Neural cell (in vitro differentiated cells): ENCODE measurements at regions not wholly inside any gene's neighbourhood (a gene's known extent, or its start where the extent isn't known, plus 50 kb on each side); places are given as distances from the start of the nearest gene placed in this dataset.

Experiments
- H2AFZ ChIP-seq: fragments of 200-600, 300-800 bp; sonication (generic), shearing (Covaris generic); 2 replicates; pipeline ENCODE4 v1.6.0; 2014; ENCODE audit warnings: low read depth, mild to moderate bottlenecking, antibody characterized with exemption, low read length, moderate library complexity
- H3F3A ChIP-seq: fragments of 200-600 bp; shearing (Covaris generic); 2 replicates; pipeline ENCODE4 v1.6.1; 2016; ENCODE audit warnings: mild to moderate bottlenecking, moderate library complexity, mixed read lengths, antibody characterized with exemption, low read length; ENCODE audit not compliant: insufficient read depth, poor library complexity, severe bottlenecking
- H3K27ac ChIP-seq: fragments of 200-600, 300-800 bp; sonication (generic), shearing (Covaris generic); 2 replicates; pipeline ENCODE4 v1.5.1; 2014; ENCODE audit warnings: mild to moderate bottlenecking, low read length, moderate library complexity
- H3K27me3 ChIP-seq: fragments of 300-800, 200-600 bp; sonication (generic), shearing (Covaris generic); 2 replicates; pipeline ENCODE4 v1.6.0; 2014; ENCODE audit warnings: mild to moderate bottlenecking, low read depth, low read length, moderate library complexity; ENCODE audit not compliant: insufficient read depth
- H3K36me3 ChIP-seq: fragments of 300-800, 200-600 bp; sonication (generic), shearing (Covaris generic); 2 replicates; pipeline ENCODE4 v1.5.1; 2014; ENCODE audit warnings: mild to moderate bottlenecking, antibody characterized with exemption, low read length, moderate library complexity; ENCODE audit not compliant: insufficient read depth
- H3K4me2 ChIP-seq: fragments of 300-800, 200-600 bp; sonication (generic), shearing (Covaris generic); 2 replicates; pipeline ENCODE4 v1.6.0; 2014; ENCODE audit warnings: mild to moderate bottlenecking, low read length
- H3K4me3 ChIP-seq: fragments of 300-800, 200-600 bp; sonication (generic), shearing (Covaris generic); 2 replicates; pipeline ENCODE4 v1.5.1; 2014; ENCODE audit warnings: mild to moderate bottlenecking, low read length, moderate library complexity
- H3K79me2 ChIP-seq: fragments of 200-600 bp; shearing (Covaris generic); replicated peaks from 2 replicates; pipeline ENCODE4 v1.6.0; 2014; ENCODE audit warnings: mild to moderate bottlenecking, low read length, moderate library complexity; ENCODE audit not compliant: insufficient read depth
- H3K9ac ChIP-seq: fragments of 300-800, 200-600 bp; sonication (generic), shearing (Covaris generic); 2 replicates; pipeline ENCODE4 v1.6.1; 2016; ENCODE audit warnings: mild to moderate bottlenecking, low read length, mixed read lengths
- H3K9me2 ChIP-seq: fragments of 200-600 bp; shearing (Covaris generic); 2 replicates; pipeline ENCODE4 v1.6.1; 2016; ENCODE audit warnings: mild to moderate bottlenecking, low read length, mixed read lengths; ENCODE audit not compliant: insufficient read depth
- H3K9me3 ChIP-seq: fragments of 200-600, 300-800 bp; sonication (generic), shearing (Covaris generic); 2 replicates; pipeline ENCODE4 v1.6.1; 2016; ENCODE audit warnings: mild to moderate bottlenecking, mixed run types, low read length, moderate library complexity, mixed read lengths
- H4K20me1 ChIP-seq: fragments of 200-600 bp; shearing (Covaris generic); 2 replicates; pipeline ENCODE4 v1.6.1; 2016; ENCODE audit warnings: mild to moderate bottlenecking, mixed run types; ENCODE audit not compliant: insufficient read depth
- EP300 ChIP-seq: fragments of 450-650 bp; conservative IDR thresholded peaks from 2 replicates; pipeline ENCODE4 v1.6.1; 2014; ENCODE audit warnings: antibody characterized with exemption, mild to moderate bottlenecking, moderate library complexity; ENCODE audit not compliant: poor library complexity, severe bottlenecking
- EZH2 ChIP-seq: fragments of 200-600, 300-800 bp; shearing (Covaris generic), sonication (generic); IDR thresholded peaks from 2 replicates; pipeline ENCODE4 v1.6.1; 2014; ENCODE audit warnings: antibody characterized with exemption, low read length, borderline replicate concordance, mild to moderate bottlenecking; ENCODE audit not compliant: insufficient read depth, poor library complexity, severe bottlenecking
- MXI1 ChIP-seq: fragments of 450-650 bp; conservative IDR thresholded peaks from 2 replicates; pipeline ENCODE4 v1.6.1; 2014; ENCODE audit warnings: antibody characterized with exemption, mild to moderate bottlenecking; ENCODE audit not compliant: poor library complexity, severe bottlenecking
- POLR2AphosphoS5 ChIP-seq: IDR thresholded peaks from 2 replicates; pipeline ENCODE4 v1.6.1; 2012
- RAD21 ChIP-seq: fragments of 450-650 bp; conservative IDR thresholded peaks from 2 replicates; pipeline ENCODE4 v1.6.1; 2014; ENCODE audit warnings: antibody characterized with exemption, mild to moderate bottlenecking, moderate library complexity
- SMC3 ChIP-seq: fragments of 450-650 bp; conservative IDR thresholded peaks from 2 replicates; pipeline ENCODE4 v1.6.1; 2014; ENCODE audit warnings: antibody characterized with exemption, mild to moderate bottlenecking, moderate library complexity; ENCODE audit not compliant: poor library complexity
- TAF1 ChIP-seq: IDR thresholded peaks from 2 replicates; pipeline ENCODE4 v1.6.1; 2012; ENCODE audit warnings: low read depth
- TF ChIP-seq, protein P1 (sequence below): fragments of 450-650 bp; IDR thresholded peaks from 2 replicates; pipeline ENCODE4 v1.5.1; 2014; ENCODE audit warnings: antibody characterized with exemption, mild to moderate bottlenecking, moderate library complexity; ENCODE audit not compliant: poor library complexity, severe bottlenecking
- TF ChIP-seq, protein P2 (sequence below): IDR thresholded peaks from 2 replicates; pipeline ENCODE4 v1.6.1; 2012; ENCODE audit warnings: borderline replicate concordance

DNA sequence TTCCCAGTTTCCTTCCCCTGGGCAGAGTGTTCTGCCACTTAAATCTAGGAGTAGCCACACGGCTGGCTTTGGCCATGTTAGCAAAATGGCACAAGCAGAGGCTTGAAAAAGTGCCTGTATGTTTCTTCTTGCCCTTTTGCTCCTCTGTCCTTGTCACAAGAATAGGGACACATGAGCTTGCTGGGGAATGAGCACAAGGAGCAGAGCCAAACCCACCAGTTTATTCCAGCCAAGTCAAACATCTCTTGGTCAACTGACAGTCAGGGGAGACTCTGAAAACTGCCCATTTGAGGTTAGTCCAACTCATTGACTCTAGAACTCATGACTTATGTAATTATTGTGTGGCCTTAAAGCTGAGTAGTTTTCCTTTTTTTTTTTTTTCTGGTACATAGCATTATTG lies 739.7 kb upstream of the FZD8 start:
- Histone ChIP-seq H3K27me3 (no peaks in the 10 kb centered on the region), H3F3A (no peaks in the 10 kb centered on the region), H3K4me3 (no peak overlapping the region), H3K9me2 (no peaks in the 10 kb centered on the region), H3K4me2 (no peak overlapping the region), H3K9me3 (no peaks in the 10 kb centered on the region), H3K9ac (no peak overlapping the region), H2AFZ (no peak overlapping the region), H3K36me3 (no peaks in the 10 kb centered on the region), H3K27ac (no peak overlapping the region), H3K79me2 (no peaks in the 10 kb centered on the region), H4K20me1 (no peaks in the 10 kb centered on the region)
- TF ChIP-seq EP300 (no peak), SMC3 (no peak)

DNA sequence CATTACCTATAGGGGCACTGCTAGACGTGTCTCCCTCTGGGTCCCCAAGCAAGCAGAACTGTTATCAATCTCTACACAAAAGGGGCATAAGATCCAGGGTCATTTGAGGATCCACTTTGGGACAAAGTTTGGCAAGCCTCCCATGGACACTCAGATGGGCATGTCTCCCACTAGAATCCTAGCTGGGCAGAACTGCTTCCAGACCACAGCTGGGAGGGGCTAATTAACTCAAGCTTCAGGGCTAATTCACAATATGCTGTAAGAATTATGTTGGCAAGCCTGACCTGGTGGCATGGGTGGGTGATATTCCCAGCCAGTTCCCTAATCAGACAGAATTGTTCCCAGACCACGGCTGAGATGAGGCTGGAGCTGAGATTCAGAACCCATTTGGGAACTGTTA lies 738.4 kb upstream of the FZD8 start:
- H3K27me3 ChIP-seq = no peaks in the 10 kb centered on the region
- H3K9me3 ChIP-seq = no peaks in the 10 kb centered on the region
- H3K27ac ChIP-seq = no peak overlapping the region
- H3K9me2 ChIP-seq = no peaks in the 10 kb centered on the region
- no peaks in the 10 kb centered on the region for H4K20me1 ChIP-seq
- H3K79me2 ChIP-seq = no peaks in the 10 kb centered on the region
- H2AFZ ChIP-seq = no peak overlapping the region
- H3F3A ChIP-seq = no peaks in the 10 kb centered on the region
- H3K9ac ChIP-seq = no peak overlapping the region
- TF ChIP-seq SMC3 (no peak), MXI1 (no peak), TAF1 (no peak), EP300 (no peak), RAD21 (no peak), EZH2 (no peak), POLR2AphosphoS5 (no peak)
- TF ChIP-seq, protein P1, sequence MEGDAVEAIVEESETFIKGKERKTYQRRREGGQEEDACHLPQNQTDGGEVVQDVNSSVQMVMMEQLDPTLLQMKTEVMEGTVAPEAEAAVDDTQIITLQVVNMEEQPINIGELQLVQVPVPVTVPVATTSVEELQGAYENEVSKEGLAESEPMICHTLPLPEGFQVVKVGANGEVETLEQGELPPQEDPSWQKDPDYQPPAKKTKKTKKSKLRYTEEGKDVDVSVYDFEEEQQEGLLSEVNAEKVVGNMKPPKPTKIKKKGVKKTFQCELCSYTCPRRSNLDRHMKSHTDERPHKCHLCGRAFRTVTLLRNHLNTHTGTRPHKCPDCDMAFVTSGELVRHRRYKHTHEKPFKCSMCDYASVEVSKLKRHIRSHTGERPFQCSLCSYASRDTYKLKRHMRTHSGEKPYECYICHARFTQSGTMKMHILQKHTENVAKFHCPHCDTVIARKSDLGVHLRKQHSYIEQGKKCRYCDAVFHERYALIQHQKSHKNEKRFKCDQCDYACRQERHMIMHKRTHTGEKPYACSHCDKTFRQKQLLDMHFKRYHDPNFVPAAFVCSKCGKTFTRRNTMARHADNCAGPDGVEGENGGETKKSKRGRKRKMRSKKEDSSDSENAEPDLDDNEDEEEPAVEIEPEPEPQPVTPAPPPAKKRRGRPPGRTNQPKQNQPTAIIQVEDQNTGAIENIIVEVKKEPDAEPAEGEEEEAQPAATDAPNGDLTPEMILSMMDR = no peak
- TF ChIP-seq, protein P2, sequence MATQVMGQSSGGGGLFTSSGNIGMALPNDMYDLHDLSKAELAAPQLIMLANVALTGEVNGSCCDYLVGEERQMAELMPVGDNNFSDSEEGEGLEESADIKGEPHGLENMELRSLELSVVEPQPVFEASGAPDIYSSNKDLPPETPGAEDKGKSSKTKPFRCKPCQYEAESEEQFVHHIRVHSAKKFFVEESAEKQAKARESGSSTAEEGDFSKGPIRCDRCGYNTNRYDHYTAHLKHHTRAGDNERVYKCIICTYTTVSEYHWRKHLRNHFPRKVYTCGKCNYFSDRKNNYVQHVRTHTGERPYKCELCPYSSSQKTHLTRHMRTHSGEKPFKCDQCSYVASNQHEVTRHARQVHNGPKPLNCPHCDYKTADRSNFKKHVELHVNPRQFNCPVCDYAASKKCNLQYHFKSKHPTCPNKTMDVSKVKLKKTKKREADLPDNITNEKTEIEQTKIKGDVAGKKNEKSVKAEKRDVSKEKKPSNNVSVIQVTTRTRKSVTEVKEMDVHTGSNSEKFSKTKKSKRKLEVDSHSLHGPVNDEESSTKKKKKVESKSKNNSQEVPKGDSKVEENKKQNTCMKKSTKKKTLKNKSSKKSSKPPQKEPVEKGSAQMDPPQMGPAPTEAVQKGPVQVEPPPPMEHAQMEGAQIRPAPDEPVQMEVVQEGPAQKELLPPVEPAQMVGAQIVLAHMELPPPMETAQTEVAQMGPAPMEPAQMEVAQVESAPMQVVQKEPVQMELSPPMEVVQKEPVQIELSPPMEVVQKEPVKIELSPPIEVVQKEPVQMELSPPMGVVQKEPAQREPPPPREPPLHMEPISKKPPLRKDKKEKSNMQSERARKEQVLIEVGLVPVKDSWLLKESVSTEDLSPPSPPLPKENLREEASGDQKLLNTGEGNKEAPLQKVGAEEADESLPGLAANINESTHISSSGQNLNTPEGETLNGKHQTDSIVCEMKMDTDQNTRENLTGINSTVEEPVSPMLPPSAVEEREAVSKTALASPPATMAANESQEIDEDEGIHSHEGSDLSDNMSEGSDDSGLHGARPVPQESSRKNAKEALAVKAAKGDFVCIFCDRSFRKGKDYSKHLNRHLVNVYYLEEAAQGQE = no peak
- H3K36me3 ChIP-seq = no peaks in the 10 kb centered on the region
- no peak overlapping the region for H3K4me2 ChIP-seq
- H3K4me3 ChIP-seq = no peak overlapping the region

DNA sequence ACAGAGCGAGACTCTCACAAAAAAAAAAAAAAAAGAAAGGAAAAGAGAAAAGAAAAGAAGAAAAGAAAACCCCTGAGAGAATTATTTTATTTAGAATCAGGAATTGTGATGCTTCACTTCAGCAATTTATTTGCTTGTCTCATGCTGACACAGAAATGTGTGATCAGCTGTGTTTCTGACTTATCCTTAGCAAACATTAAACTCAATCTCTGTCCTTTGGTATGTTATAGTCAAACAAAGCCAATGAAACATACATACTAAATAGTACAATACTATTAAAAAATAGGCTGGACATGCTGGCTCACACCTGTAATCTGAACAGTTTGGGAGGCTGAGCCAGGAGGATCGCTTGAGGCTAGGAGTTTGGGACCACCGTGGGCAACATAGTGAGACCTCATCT lies 733.0 kb upstream of the FZD8 start:
- no peaks in the 10 kb centered on the region for H3K9me3 ChIP-seq
- no peak overlapping the region for H3K4me2 ChIP-seq
- no peaks in the 10 kb centered on the region for H3F3A ChIP-seq
- H2AFZ ChIP-seq = no peak overlapping the region
- H3K9ac ChIP-seq = no peak overlapping the region
- no peak for TF ChIP-seq POLR2AphosphoS5
- TF ChIP-seq, protein P2 = no peak
- TF ChIP-seq, protein P1 = no peak
- TF ChIP-seq TAF1 = no peak
- TF ChIP-seq SMC3 = no peak
- TF ChIP-seq EZH2 = no peak
- H3K27me3 ChIP-seq = no peaks in the 10 kb centered on the region
- no peaks in the 10 kb centered on the region for H3K36me3 ChIP-seq
- no peaks in the 10 kb centered on the region for H3K9me2 ChIP-seq
- no peak overlapping the region for H3K27ac ChIP-seq
- no peaks in the 10 kb centered on the region for H4K20me1 ChIP-seq
- H3K4me3 ChIP-seq = no peak overlapping the region
- no peaks in the 10 kb centered on the region for H3K79me2 ChIP-seq
